DND-41 (cell line): ENCODE measurements at regions not wholly inside any gene's neighbourhood (a gene's known extent, or its start where the extent isn't known, plus 50 kb on each side); places are given as distances from the start of the nearest gene placed in this dataset.
"Not testable (repeated sequence)": the region's sequence is repeated elsewhere in the genome, so short reads cannot be mapped to it uniquely, and the experiment has no call there.

Experiments
- ATAC-seq: fragments of 200-7000 bp; cut with Tn5 transposase; 3 replicates; pipeline ENCODE4 v1.9.1; 2021; ENCODE audit warnings: low read depth; ENCODE audit not compliant: insufficient read depth
- DNase-seq: peaks from one replicate; pipeline ENCODE4 v3.0.0-alpha.2; 2020
- H2AFZ ChIP-seq: 2 replicates; pipeline ENCODE4 v1.6.0; 2012; ENCODE audit warnings: low read depth, low read length
- H3K27ac ChIP-seq: 2 replicates; pipeline ENCODE4 v1.5.1; 2012; ENCODE audit warnings: low read length, inconsistent platforms
- H3K27me3 ChIP-seq: fragments of 200-600 bp; sonication (generic); 2 replicates; pipeline ENCODE4 v1.6.0; 2012; ENCODE audit warnings: low read length, mild to moderate bottlenecking, inconsistent platforms; ENCODE audit not compliant: insufficient read depth, poor library complexity
- H3K36me3 ChIP-seq: 2 replicates; pipeline ENCODE4 v1.5.1; 2012; ENCODE audit warnings: low read length, inconsistent platforms; ENCODE audit not compliant: insufficient read depth
- H3K4me1 ChIP-seq: 2 replicates; pipeline ENCODE4 v1.5.1; 2012; ENCODE audit warnings: mild to moderate bottlenecking, low read length; ENCODE audit not compliant: insufficient read depth
- H3K4me2 ChIP-seq: 2 replicates; pipeline ENCODE4 v1.6.0; 2012; ENCODE audit warnings: mild to moderate bottlenecking, moderate library complexity, low read length, inconsistent platforms; ENCODE audit not compliant: insufficient read depth
- H3K4me3 ChIP-seq, 2 experiments: fragments of 200-600 bp in 1 of 2; shearing (Covaris generic) in 1 of 2; 2 replicates each; pipeline ENCODE4 v1.5.1; 2012 to 2016; ENCODE audit warnings: inconsistent platforms in 2 of 2, low read length in 2 of 2, mild to moderate bottlenecking in 2 of 2, low read depth in 1 of 2, moderate library complexity in 1 of 2
- H3K79me2 ChIP-seq: 2 replicates; pipeline ENCODE4 v1.6.0; 2012; ENCODE audit warnings: low read length, inconsistent platforms; ENCODE audit not compliant: insufficient read depth
- H3K9ac ChIP-seq: 2 replicates; pipeline ENCODE4 v1.6.0; 2012; ENCODE audit warnings: low read depth, mild to moderate bottlenecking, inconsistent platforms, low read length, moderate library complexity
- H3K9me3 ChIP-seq: 2 replicates; pipeline ENCODE4 v1.5.1; 2012; ENCODE audit warnings: low read length, moderate library complexity, mild to moderate bottlenecking, inconsistent platforms; ENCODE audit not compliant: insufficient read depth, severe bottlenecking
- H4K20me1 ChIP-seq: 2 replicates; pipeline ENCODE4 v1.6.0; 2012; ENCODE audit warnings: low read length; ENCODE audit not compliant: insufficient read depth
- CTCF ChIP-seq: IDR thresholded peaks from 2 replicates; pipeline ENCODE4 v1.5.1; 2012; ENCODE audit warnings: borderline replicate concordance, low read length, moderate library complexity, mild to moderate bottlenecking; ENCODE audit not compliant: poor library complexity, severe bottlenecking; ENCODE audit errors: extremely low read depth
- EZH2 ChIP-seq: IDR thresholded peaks from 3 replicates; pipeline ENCODE4 v1.6.1; 2012; ENCODE audit warnings: borderline replicate concordance, low read depth, mild to moderate bottlenecking, moderate library complexity, low read length, inconsistent platforms; ENCODE audit not compliant: severe bottlenecking

GRCh38 chr10:64191286-64191685 is 670.1 kb downstream of the REEP3 start:
- H3K9ac ChIP-seq: no peak overlapping the region
- no peak overlapping the region for H3K4me2 ChIP-seq
- H3K36me3 ChIP-seq: no peaks in the 10 kb centered on the region
- H3K4me3 ChIP-seq: no peak overlapping the region
- DNase-seq: no peak
- no peak for ATAC-seq
- no peaks in the 10 kb centered on the region for H3K27me3 ChIP-seq
- H3K27ac ChIP-seq: no peak overlapping the region
- H3K9me3 ChIP-seq: no peaks in the 10 kb centered on the region
- H3K4me1 ChIP-seq: no peaks in the 10 kb centered on the region
- TF ChIP-seq EZH2 (no peak), CTCF (no peak)
- H3K79me2 ChIP-seq: no peaks in the 10 kb centered on the region
- no peaks in the 10 kb centered on the region for H4K20me1 ChIP-seq
- H2AFZ ChIP-seq: no peak overlapping the region

DNA sequence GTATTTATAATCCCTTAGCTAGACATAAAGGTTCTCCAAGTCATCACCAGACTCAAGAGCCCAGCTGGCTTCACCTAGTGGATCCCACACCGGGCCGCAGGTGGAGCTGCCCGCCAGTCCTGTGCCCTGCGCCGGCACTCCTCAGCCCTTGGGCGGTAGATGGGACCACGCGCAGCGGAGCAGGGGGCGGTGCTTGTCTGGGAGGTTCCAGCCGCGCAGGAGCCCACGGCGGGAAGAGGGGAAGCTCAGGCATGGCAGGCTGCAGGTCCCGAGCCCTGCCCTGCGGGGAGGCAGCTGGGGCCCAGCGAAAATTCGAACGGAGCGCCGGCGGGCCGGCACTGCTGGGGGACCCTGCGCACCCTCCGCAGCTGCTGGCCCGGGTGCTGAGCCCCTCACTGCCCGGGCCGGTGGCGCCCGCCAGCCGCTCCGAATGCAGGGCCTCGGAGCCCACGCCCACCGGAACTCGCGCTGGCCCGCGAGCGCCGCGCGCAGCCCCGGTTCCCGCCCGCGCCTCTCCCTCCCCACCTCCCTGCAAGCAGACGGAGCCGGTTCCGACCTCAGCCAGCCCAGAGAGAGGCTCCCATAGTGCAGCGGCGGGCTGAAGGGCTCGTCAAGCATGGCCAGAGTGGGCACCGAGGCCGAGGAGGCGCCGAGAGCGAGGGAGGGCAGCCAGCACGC is 675.6 kb downstream of the REEP3 start:
- H3K4me3 ChIP-seq: no peak overlapping the region
- no peaks in the 10 kb centered on the region for H3K79me2 ChIP-seq
- no peaks in the 10 kb centered on the region for H3K4me1 ChIP-seq
- no peak overlapping the region for H3K27ac ChIP-seq
- DNase-seq (no peak), ATAC-seq (no peak)
- no peaks in the 10 kb centered on the region for H4K20me1 ChIP-seq
- TF ChIP-seq EZH2: no peak
- TF ChIP-seq CTCF: no peak
- H3K4me2 ChIP-seq: no peak overlapping the region
- H3K9ac ChIP-seq: no peak overlapping the region
- no peak overlapping the region for H2AFZ ChIP-seq
- no peaks in the 10 kb centered on the region for H3K27me3 ChIP-seq
- H3K36me3 ChIP-seq: no peaks in the 10 kb centered on the region
- H3K9me3 ChIP-seq: no peaks in the 10 kb centered on the region

GRCh38 chr10:64201936-64202335 is 680.7 kb downstream of the REEP3 start:
- no peaks in the 10 kb centered on the region for H3K27me3 ChIP-seq
- H3K79me2 ChIP-seq: no peaks in the 10 kb centered on the region
- no peaks in the 10 kb centered on the region for H3K36me3 ChIP-seq
- no peaks in the 10 kb centered on the region for H3K4me1 ChIP-seq
- no peak overlapping the region for H3K9ac ChIP-seq
- TF ChIP-seq CTCF: no peak
- no peak for TF ChIP-seq EZH2
- ATAC-seq (no peak), DNase-seq (no peak)
- no peak overlapping the region for H3K4me2 ChIP-seq
- no peak overlapping the region for H2AFZ ChIP-seq
- no peak overlapping the region for H3K27ac ChIP-seq
- no peak overlapping the region for H3K4me3 ChIP-seq
- H3K9me3 ChIP-seq: no peaks in the 10 kb centered on the region
- H4K20me1 ChIP-seq: no peaks in the 10 kb centered on the region

DNA sequence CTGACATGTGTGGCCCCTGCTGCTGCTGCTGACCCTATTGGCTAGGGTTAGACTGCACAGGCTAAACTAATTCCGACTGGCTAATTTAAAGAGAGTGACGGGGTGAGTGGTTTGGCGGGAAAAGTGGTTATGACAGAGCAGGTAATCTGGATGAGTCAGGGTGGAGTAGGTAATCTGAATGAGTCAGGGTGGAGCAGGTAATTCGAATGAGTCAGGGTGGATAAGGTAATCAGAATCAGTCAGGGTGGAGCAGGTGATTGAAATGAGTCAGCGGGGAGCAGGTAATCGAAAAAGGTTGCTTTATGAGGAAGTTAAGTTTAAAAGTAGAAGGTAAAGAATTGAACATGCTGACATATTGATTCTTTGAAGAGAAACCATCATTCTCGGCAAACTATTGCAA is 683.3 kb downstream of the REEP3 start:
- not testable (repeated sequence) for DNase-seq, H3K27ac ChIP-seq, H3K4me1 ChIP-seq, H2AFZ ChIP-seq, H3K4me2 ChIP-seq, ATAC-seq, H3K36me3 ChIP-seq, H4K20me1 ChIP-seq, H3K79me2 ChIP-seq, H3K4me3 ChIP-seq, H3K9me3 ChIP-seq, H3K27me3 ChIP-seq, H3K9ac ChIP-seq
